ENCODE measurements at regions not wholly inside any gene's neighbourhood (a gene's known extent, or its start where the extent isn't known, plus 50 kb on each side); places are given as distances from the start of the nearest gene placed in this dataset.
A peak's percentile ranks its signal among the peaks of the same experiment; 100 is the strongest.

DNA sequence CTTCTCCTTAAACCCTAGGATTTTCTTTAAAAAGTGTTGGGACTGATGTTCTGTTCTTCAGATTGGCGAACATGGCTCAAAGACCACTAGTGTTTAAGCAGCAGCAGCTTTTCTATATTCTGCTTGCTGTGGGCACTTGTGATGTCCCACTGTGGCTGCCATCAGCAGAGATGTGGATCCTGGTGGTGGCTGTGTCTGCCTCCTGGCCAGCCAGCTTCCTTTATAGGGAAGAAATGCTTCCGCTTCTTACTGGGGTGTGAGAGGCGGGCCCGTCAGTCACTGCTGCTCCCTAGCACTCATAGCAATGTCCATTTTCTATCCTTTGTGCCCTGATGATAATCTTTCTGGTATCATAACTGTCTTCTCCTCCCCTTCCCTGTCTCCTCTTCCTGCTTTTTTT, 66.7 kb upstream of the ESR1 start:
- Histone ChIP-seq H3K36me3 (replicated peaks in 1 of 2; ENCODE audit: insufficient read depth in 1 of 2, low read depth in 2 of 2) (no peaks in the 10 kb centered on the region), H3K4me1 (no peaks in the 10 kb centered on the region), H3K4me3 (no peak overlapping the region), H3K27ac (no peak overlapping the region), H3K9me3 (no peaks in the 10 kb centered on the region), H3K27me3 (no peaks in the 10 kb centered on the region)
- DNase-seq = no peak
- TF ChIP-seq, protein P1, sequence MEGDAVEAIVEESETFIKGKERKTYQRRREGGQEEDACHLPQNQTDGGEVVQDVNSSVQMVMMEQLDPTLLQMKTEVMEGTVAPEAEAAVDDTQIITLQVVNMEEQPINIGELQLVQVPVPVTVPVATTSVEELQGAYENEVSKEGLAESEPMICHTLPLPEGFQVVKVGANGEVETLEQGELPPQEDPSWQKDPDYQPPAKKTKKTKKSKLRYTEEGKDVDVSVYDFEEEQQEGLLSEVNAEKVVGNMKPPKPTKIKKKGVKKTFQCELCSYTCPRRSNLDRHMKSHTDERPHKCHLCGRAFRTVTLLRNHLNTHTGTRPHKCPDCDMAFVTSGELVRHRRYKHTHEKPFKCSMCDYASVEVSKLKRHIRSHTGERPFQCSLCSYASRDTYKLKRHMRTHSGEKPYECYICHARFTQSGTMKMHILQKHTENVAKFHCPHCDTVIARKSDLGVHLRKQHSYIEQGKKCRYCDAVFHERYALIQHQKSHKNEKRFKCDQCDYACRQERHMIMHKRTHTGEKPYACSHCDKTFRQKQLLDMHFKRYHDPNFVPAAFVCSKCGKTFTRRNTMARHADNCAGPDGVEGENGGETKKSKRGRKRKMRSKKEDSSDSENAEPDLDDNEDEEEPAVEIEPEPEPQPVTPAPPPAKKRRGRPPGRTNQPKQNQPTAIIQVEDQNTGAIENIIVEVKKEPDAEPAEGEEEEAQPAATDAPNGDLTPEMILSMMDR (IDR thresholded peaks at IDR 0.05) = no peak
- TF ChIP-seq POLR2A (IDR thresholded peaks at IDR 0.05) = no peak
- intact Hi-C loops (cut with DNase I) = no loop called here
- 84 to 91% methylated on average over 4 of the region's 4 CpGs for WGBS, 2 donors
- no peak for ATAC-seq

GRCh38 chr6:151747896-151748295, 59.6 kb upstream of the ESR1 start:
- no peak for DNase-seq
- Histone ChIP-seq H3K9me3 (no peaks in the 10 kb centered on the region), H3K4me3 (no peak overlapping the region), H3K4me1 (no peaks in the 10 kb centered on the region), H3K27me3 (no peaks in the 10 kb centered on the region), H3K27ac (no peak overlapping the region), H3K36me3 (replicated peaks in 1 of 2; ENCODE audit: insufficient read depth in 1 of 2, low read depth in 2 of 2) (no peaks in the 10 kb centered on the region)
- TF ChIP-seq POLR2A (IDR thresholded peaks at IDR 0.05) = no peak
- TF ChIP-seq, protein P1 (IDR thresholded peaks at IDR 0.05) = no peak
- WGBS, 2 donors = 47 to 63% methylated on average over 2 of the region's 2 CpGs
- intact Hi-C loops (cut with DNase I) = no loop called here
- no peak for ATAC-seq

GRCh38 chr6:151749341-151749740, 58.1 kb upstream of the ESR1 start:
- intact Hi-C loops (cut with DNase I) = no loop called here
- 85 to 86% methylated on average over 2 of the region's 2 CpGs for WGBS, 2 donors
- no peaks in the 10 kb centered on the region for H3K27me3 ChIP-seq

DNA sequence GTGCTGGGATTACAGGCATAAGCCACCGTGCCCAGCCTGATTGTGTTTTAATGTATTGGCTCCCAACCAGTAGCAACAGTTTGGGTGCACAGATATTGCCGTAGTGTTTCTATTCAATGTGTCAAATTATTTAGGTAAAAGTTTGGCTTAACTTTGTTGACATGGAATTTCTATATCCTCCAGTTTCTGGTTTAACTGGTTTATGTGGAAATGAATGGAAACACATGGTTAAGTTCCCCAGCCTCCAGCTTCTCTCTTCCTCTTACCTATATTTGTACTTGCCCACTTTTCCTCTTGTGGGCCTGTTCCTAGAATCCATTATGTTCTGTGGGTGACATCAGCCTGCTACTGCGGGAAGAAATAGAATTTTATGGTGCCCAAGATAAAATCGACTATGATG, 53.9 kb upstream of the ESR1 start:
- WGBS, 2 donors = 81 to 85% methylated on average over 4 of the region's 4 CpGs
- intact Hi-C loops (cut with DNase I) = no loop called here
- DNase-seq (no peak), ATAC-seq (no peak)
- H3K27me3 ChIP-seq = no peaks in the 10 kb centered on the region
- no peak for TF ChIP-seq POLR2A (IDR thresholded peaks at IDR 0.05)
- TF ChIP-seq, protein P1 (IDR thresholded peaks at IDR 0.05) = no peak
- no peak overlapping the region for H3K4me3 ChIP-seq
- H3K9me3 ChIP-seq = no peaks in the 10 kb centered on the region
- H3K27ac ChIP-seq = no peak overlapping the region
- H3K4me1 ChIP-seq = peaks cover 9% of the 10 kb centered on the region
- H3K36me3 ChIP-seq (replicated peaks in 1 of 2; ENCODE audit: insufficient read depth in 1 of 2, low read depth in 2 of 2) = no peaks in the 10 kb centered on the region

More at GRCh38 chr6:151749341-151749740, 58.1 kb upstream of the ESR1 start:
- ATAC-seq (no peak), DNase-seq (no peak)
- TF ChIP-seq, protein P1 (IDR thresholded peaks at IDR 0.05) = no peak
- TF ChIP-seq POLR2A (IDR thresholded peaks at IDR 0.05) = no peak
- no peak overlapping the region for H3K4me3 ChIP-seq
- no peak overlapping the region for H3K27ac ChIP-seq
- no peaks in the 10 kb centered on the region for H3K36me3 ChIP-seq (replicated peaks in 1 of 2; ENCODE audit: insufficient read depth in 1 of 2, low read depth in 2 of 2)
- H3K9me3 ChIP-seq = no peaks in the 10 kb centered on the region
- H3K4me1 ChIP-seq = no peaks in the 10 kb centered on the region

GRCh38 chr6:151757506-151757955, 50.0 kb upstream of the ESR1 start:
- no peak overlapping the region for H3K4me3 ChIP-seq
- peaks cover 9% of the 10 kb centered on the region for H3K4me1 ChIP-seq
- H3K36me3 ChIP-seq (replicated peaks in 1 of 2; ENCODE audit: insufficient read depth in 1 of 2, low read depth in 2 of 2) = no peaks in the 10 kb centered on the region
- 48 to 54% methylated on average over 5 of the region's 5 CpGs for WGBS, 2 donors
- DNase-seq (no peak), ATAC-seq (peak; percentile 79)
- peak overlapping the region in 2 of 4 donors; percentile 8 to 14 for H3K27ac ChIP-seq
- no peaks in the 10 kb centered on the region for H3K9me3 ChIP-seq
- intact Hi-C loops (cut with DNase I) = no loop called here
- no peaks in the 10 kb centered on the region for H3K27me3 ChIP-seq
- TF ChIP-seq, protein P1 (IDR thresholded peaks at IDR 0.05) = no peak
- TF ChIP-seq POLR2A (IDR thresholded peaks at IDR 0.05) = no peak

Data from body of pancreas (tissue), 4 donors.